PC-9 (cell line): ENCODE measurements at regions not wholly inside any gene's neighbourhood (a gene's known extent, or its start where the extent isn't known, plus 50 kb on each side); places are given as distances from the start of the nearest gene placed in this dataset.
"Not testable (repeated sequence)": the region's sequence is repeated elsewhere in the genome, so short reads cannot be mapped to it uniquely, and the experiment has no call there.

ENCODE experiments used
- BruUV-seq: library from RNA; stranded (reverse); fragments of 400-500 nt; replicated peaks from 2 replicates; lab custom pipeline; 2021; lab: Mats Ljungman, UMichigan
- CTCF ChIA-PET: fragments of 300-600 bp; sonication (Branson Sonifier 250); formaldehyde crosslinking; loops from one replicate; lab custom pipeline; 2022; ENCODE audit warnings: antibody characterized with exemption; lab: Charles Lee
- POLR2A ChIA-PET: fragments of 300-600 bp; sonication (Branson Sonifier 250); formaldehyde crosslinking; loops from one replicate; lab custom pipeline; 2022; ENCODE audit warnings: antibody characterized with exemption; ENCODE audit not compliant: unreplicated experiment; lab: Charles Lee
- DNase-seq, 2 experiments: peaks; one replicate each; pipeline versions ENCODE4 v3.0.0 to v3.0.0-alpha.2; 2015 to 2022; ENCODE audit warnings: mixed read lengths in 1 of 2
- H2AFZ ChIP-seq: fragments of 200-600 bp; sonication (generic); 2 replicates; pipeline ENCODE4 v1.8.1; 2017; ENCODE audit warnings: antibody characterized with exemption
- H3F3A ChIP-seq: fragments of 200-600 bp; sonication (generic); 2 replicates; pipeline ENCODE4 v1.8.1; 2017; ENCODE audit warnings: antibody characterized with exemption, mild to moderate bottlenecking, low read depth; ENCODE audit not compliant: insufficient read depth
- H3K27ac ChIP-seq: fragments of 200-600 bp; sonication (generic); 2 replicates; pipeline ENCODE4 v1.6.1; 2016; ENCODE audit warnings: mixed run types
- H3K27me3 ChIP-seq: fragments of 200-600 bp; sonication (generic); 2 replicates; pipeline ENCODE4 v1.6.1; 2016; ENCODE audit warnings: low read depth, mixed run types; ENCODE audit not compliant: insufficient read depth
- H3K36me3 ChIP-seq: fragments of 200-600 bp; sonication (generic); 2 replicates; pipeline ENCODE4 v1.6.1; 2016; ENCODE audit warnings: low read depth, mixed run types
- H3K4me1 ChIP-seq: fragments of 200-600 bp; sonication (generic); replicated peaks from 2 replicates; pipeline ENCODE4 v1.6.1; 2016; ENCODE audit warnings: mixed run types; ENCODE audit not compliant: insufficient read depth
- H3K4me2 ChIP-seq: fragments of 200-600 bp; sonication (generic); 2 replicates; pipeline ENCODE4 v1.6.1; 2017; ENCODE audit warnings: mixed run types
- H3K4me3 ChIP-seq: fragments of 200-600 bp; sonication (generic); 2 replicates; pipeline ENCODE4 v1.6.1; 2016; ENCODE audit warnings: mixed run types
- H3K79me2 ChIP-seq: fragments of 200-600 bp; sonication (generic); 2 replicates; pipeline ENCODE4 v1.6.1; 2017; ENCODE audit warnings: low read depth, mixed run types
- H3K9me2 ChIP-seq: fragments of 200-600 bp; sonication (generic); 2 replicates; pipeline ENCODE4 v1.8.1; 2017; ENCODE audit warnings: mild to moderate bottlenecking; ENCODE audit not compliant: insufficient read depth
- H3K9me3 ChIP-seq: fragments of 200-600 bp; sonication (generic); 2 replicates; pipeline ENCODE4 v1.8.1; 2016; ENCODE audit warnings: low read depth; ENCODE audit not compliant: insufficient read depth
- H4K20me1 ChIP-seq: fragments of 200-600 bp; sonication (generic); 2 replicates; pipeline ENCODE4 v1.8.1; 2017; ENCODE audit not compliant: insufficient read depth
- CTCF ChIP-seq: fragments of 200-600 bp; sonication (generic); conservative IDR thresholded peaks from 2 replicates; pipeline ENCODE4 v1.6.1; 2017; ENCODE audit warnings: mixed run types, antibody characterized with exemption, mild to moderate bottlenecking, moderate library complexity
- EZH2 ChIP-seq: fragments of 200-600 bp; sonication (generic); IDR thresholded peaks from 2 replicates; pipeline ENCODE4 v1.8.0; 2017; ENCODE audit warnings: antibody characterized with exemption, low read depth
- intact Hi-C: fragments of 100-400 bp; cut with micrococcal nuclease; formaldehyde crosslinking; loops from one replicate; pipeline ENCODE4 v1.10.0; 2022; ENCODE audit not compliant: unreplicated experiment

DNA sequence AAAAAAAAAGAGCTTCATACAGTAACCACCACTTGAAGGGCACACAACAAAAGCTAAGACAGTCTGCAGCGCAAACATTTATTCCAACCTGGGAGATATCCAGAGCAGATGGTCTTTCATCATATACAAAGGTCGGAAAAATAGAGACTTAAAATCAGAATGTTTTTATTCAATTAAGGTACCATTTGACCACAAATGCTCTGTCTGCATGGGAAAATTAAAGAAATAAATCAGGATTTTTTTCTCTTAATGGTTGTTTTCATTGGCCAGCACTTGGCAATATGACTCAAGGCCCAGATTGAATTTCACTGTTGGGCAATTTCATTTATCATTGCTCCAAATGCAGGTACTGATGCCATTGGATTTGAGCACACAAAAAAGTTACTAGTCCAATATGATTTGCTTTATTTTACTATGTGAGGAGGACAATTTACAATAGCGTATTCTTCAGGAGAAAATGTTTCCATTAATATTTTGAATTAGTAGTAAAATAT lies 145.9 kb upstream of the AGTR1 start:
- Histone ChIP-seq H4K20me1 (no peaks in the 10 kb centered on the region), H2AFZ (no peak overlapping the region), H3K9me2 (no peaks in the 10 kb centered on the region), H3K27me3 (no peaks in the 10 kb centered on the region), H3F3A (no peaks in the 10 kb centered on the region), H3K4me2 (no peak overlapping the region), H3K27ac (no peak overlapping the region), H3K4me1 (no peaks in the 10 kb centered on the region), H3K79me2 (no peaks in the 10 kb centered on the region), H3K36me3 (no peaks in the 10 kb centered on the region), H3K9me3 (no peaks in the 10 kb centered on the region), H3K4me3 (no peak overlapping the region)
- ChIA-PET CTCF (no interaction called here), POLR2A (no interaction called here)
- BruUV-seq = no TSS peak
- TF ChIP-seq EZH2 (no peak), CTCF (no peak)
- no peak for DNase-seq
- intact Hi-C loops = no loop called here

DNA sequence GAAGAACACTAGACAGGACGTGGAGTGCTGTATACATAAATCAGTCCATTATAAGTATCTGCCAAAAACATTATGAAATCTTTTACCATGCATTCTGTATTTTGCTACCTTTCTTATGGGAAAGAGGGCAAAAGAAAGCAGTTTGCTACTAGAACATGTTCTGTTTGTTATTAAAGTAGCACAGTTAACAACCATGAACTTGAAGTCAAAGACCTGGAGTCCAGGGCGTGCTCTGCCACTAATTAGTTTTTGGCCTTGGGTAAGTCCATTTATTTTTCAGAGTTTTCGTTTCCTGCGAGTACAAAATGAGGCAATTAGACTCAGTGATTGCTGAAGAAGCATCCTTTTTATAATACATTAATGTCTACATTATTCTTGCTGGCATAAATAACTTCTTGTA lies 143.3 kb upstream of the AGTR1 start:
- H3K27ac ChIP-seq = no peak overlapping the region
- intact Hi-C loops = no loop called here
- H3K9me3 ChIP-seq = no peaks in the 10 kb centered on the region
- TF ChIP-seq EZH2 (no peak), CTCF (no peak)
- ChIA-PET POLR2A (no interaction called here), CTCF (no interaction called here)
- no peaks in the 10 kb centered on the region for H3K9me2 ChIP-seq
- no peaks in the 10 kb centered on the region for H3K4me1 ChIP-seq
- H3F3A ChIP-seq = no peaks in the 10 kb centered on the region
- no peak overlapping the region for H3K4me3 ChIP-seq
- H3K36me3 ChIP-seq = no peaks in the 10 kb centered on the region
- no peaks in the 10 kb centered on the region for H4K20me1 ChIP-seq
- H3K79me2 ChIP-seq = no peaks in the 10 kb centered on the region
- no peak overlapping the region for H2AFZ ChIP-seq
- H3K4me2 ChIP-seq = no peak overlapping the region
- no TSS peak for BruUV-seq
- H3K27me3 ChIP-seq = no peaks in the 10 kb centered on the region
- no peak for DNase-seq

DNA sequence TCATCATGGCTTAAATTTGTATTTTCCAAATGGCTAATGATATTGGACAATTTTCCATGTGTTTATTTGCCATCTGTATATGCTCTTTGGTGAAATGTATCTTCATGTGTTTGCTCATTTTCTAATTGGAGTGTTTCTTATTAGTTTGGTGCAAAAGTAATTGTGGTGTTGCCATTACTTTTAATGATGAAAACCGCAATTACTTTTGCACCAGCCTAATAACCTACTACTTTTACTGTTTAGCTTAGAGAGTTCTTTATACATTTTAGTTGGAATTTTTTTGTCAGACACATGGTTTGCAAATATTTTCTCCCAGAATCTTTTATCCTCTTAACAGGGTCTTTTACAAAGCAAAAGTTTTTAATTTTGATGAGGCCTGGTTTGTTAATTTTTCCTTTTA lies 141.0 kb upstream of the AGTR1 start:
- Histone ChIP-seq H3K4me1 (no peaks in the 10 kb centered on the region), H3K9me3 (no peaks in the 10 kb centered on the region), H3K4me2 (no peak overlapping the region), H3K4me3 (no peak overlapping the region), H3K27me3 (no peaks in the 10 kb centered on the region), H3K9me2 (no peaks in the 10 kb centered on the region), H3K27ac (no peak overlapping the region), H3K79me2 (no peaks in the 10 kb centered on the region), H3F3A (no peaks in the 10 kb centered on the region), H3K36me3 (no peaks in the 10 kb centered on the region), H4K20me1 (no peaks in the 10 kb centered on the region), H2AFZ (no peak overlapping the region)
- intact Hi-C loops = no loop called here
- DNase-seq = no peak
- no TSS peak for BruUV-seq
- TF ChIP-seq CTCF = no peak
- TF ChIP-seq EZH2 = no peak
- POLR2A ChIA-PET = no interaction called here
- CTCF ChIA-PET = no interaction called here

DNA sequence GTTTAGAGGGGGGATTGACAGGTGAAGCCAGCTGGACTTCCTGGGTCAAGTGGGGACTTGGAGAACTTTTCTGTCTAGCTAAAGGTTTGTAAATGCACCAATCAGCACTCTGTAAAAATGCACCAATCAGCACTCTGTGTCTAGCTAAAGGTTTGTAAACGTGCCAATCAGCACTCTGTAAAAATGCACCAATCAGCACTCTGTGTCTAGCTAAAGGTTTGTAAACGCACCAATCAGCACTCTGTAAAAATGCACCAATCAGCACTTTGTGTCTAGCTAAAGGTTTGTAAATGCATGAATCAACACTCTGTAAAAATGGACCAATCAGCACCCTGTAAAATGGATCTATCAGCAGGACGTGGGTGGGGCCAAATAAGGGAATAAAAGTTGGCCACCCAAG lies 120.1 kb upstream of the AGTR1 start:
- H3K4me2 ChIP-seq, BruUV-seq, H3K9me3 ChIP-seq, H3K27ac ChIP-seq, H3K79me2 ChIP-seq, intact Hi-C loops, CTCF ChIA-PET, H2AFZ ChIP-seq, H3F3A ChIP-seq, H3K4me1 ChIP-seq, DNase-seq, H3K9me2 ChIP-seq, H3K4me3 ChIP-seq, H3K36me3 ChIP-seq, H4K20me1 ChIP-seq, H3K27me3 ChIP-seq, POLR2A ChIA-PET: not testable (repeated sequence)
